ENCODE measurements at regions not wholly inside any gene's neighbourhood (a gene's known extent, or its start where the extent isn't known, plus 50 kb on each side); places are given as distances from the start of the nearest gene placed in this dataset.

- Histone ChIP-seq H3K9me3 (ENCODE audit: control insufficient read depth in 2 of 3, insufficient read depth in 1 of 3, low read length in 3 of 3) (no peaks in the 10 kb centered on the region), H3K36me3 (ENCODE audit: control insufficient read depth in 2 of 3, insufficient read depth in 3 of 3, low read length in 3 of 3) (no peaks in the 10 kb centered on the region), H3K9ac (ENCODE audit: low read length in 3 of 3) (no peak overlapping the region), H3K27ac (ENCODE audit: low read depth in 2 of 2, low read length in 2 of 2) (no peak overlapping the region), H3K27me3 (ENCODE audit: control insufficient read depth, insufficient read depth, low read length) (no peaks in the 10 kb centered on the region), H3K4me1 (ENCODE audit: control insufficient read depth in 2 of 3, insufficient read depth in 2 of 3, low read depth in 1 of 3, low read length in 3 of 3) (no peaks in the 10 kb centered on the region), H3K4me3 (ENCODE audit: low read length in 3 of 3) (no peak overlapping the region)
- FAIRE-seq (no peak), DNase-seq (no peak)
- TF ChIP-seq CTCF (IDR thresholded peaks at IDR 0.05; ENCODE audit: borderline replicate concordance, extremely low read depth, insufficient read depth): no peak
- intact Hi-C loops (cut with DNase I): no loop called here
Observed at GRCh38 chr11:80066291-80066690, 625.5 kb upstream of the TENM4 start.

- no peak for TF ChIP-seq CTCF (IDR thresholded peaks at IDR 0.05; ENCODE audit: borderline replicate concordance, extremely low read depth, insufficient read depth)
- H3K27me3 ChIP-seq (ENCODE audit: control insufficient read depth, insufficient read depth, low read length): no peaks in the 10 kb centered on the region
- DNase-seq (no peak), FAIRE-seq (no peak)
- no peak overlapping the region for H3K4me3 ChIP-seq (ENCODE audit: low read length in 3 of 3)
- no peaks in the 10 kb centered on the region for H3K4me1 ChIP-seq (ENCODE audit: control insufficient read depth in 2 of 3, insufficient read depth in 2 of 3, low read depth in 1 of 3, low read length in 3 of 3)
- H3K9ac ChIP-seq (ENCODE audit: low read length in 3 of 3): no peak overlapping the region
- intact Hi-C loops (cut with DNase I): no loop called here
- no peak overlapping the region for H3K27ac ChIP-seq (ENCODE audit: low read depth in 2 of 2, low read length in 2 of 2)
- no peaks in the 10 kb centered on the region for H3K9me3 ChIP-seq (ENCODE audit: control insufficient read depth in 2 of 3, insufficient read depth in 1 of 3, low read length in 3 of 3)
- no peaks in the 10 kb centered on the region for H3K36me3 ChIP-seq (ENCODE audit: control insufficient read depth in 2 of 3, insufficient read depth in 3 of 3, low read length in 3 of 3)
Observed at GRCh38 chr11:80065086-80065485, 624.3 kb upstream of the TENM4 start.

GRCh38 chr11:80061056-80061455, 620.2 kb upstream of the TENM4 start:
- intact Hi-C loops (cut with DNase I): no loop called here
- Histone ChIP-seq H3K9me3 (ENCODE audit: control insufficient read depth in 2 of 3, insufficient read depth in 1 of 3, low read length in 3 of 3) (no peaks in the 10 kb centered on the region), H3K9ac (ENCODE audit: low read length in 3 of 3) (no peak overlapping the region), H3K27me3 (ENCODE audit: control insufficient read depth, insufficient read depth, low read length) (no peaks in the 10 kb centered on the region), H3K27ac (ENCODE audit: low read depth in 2 of 2, low read length in 2 of 2) (no peak overlapping the region), H3K4me1 (ENCODE audit: control insufficient read depth in 2 of 3, insufficient read depth in 2 of 3, low read depth in 1 of 3, low read length in 3 of 3) (no peaks in the 10 kb centered on the region), H3K4me3 (ENCODE audit: low read length in 3 of 3) (no peak overlapping the region), H3K36me3 (ENCODE audit: control insufficient read depth in 2 of 3, insufficient read depth in 3 of 3, low read length in 3 of 3) (no peaks in the 10 kb centered on the region)
- no peak for TF ChIP-seq CTCF (IDR thresholded peaks at IDR 0.05; ENCODE audit: borderline replicate concordance, extremely low read depth, insufficient read depth)
- DNase-seq (peak in 1 of 5 donors; percentile 43), FAIRE-seq (no peak)

GRCh38 chr11:80054582-80055165, 613.8 kb upstream of the TENM4 start:
- Histone ChIP-seq H3K36me3 (ENCODE audit: control insufficient read depth in 2 of 3, insufficient read depth in 3 of 3, low read length in 3 of 3) (no peaks in the 10 kb centered on the region), H3K4me3 (ENCODE audit: low read length in 3 of 3) (no peak overlapping the region), H3K9ac (ENCODE audit: low read length in 3 of 3) (no peak overlapping the region), H3K27ac (ENCODE audit: low read depth in 2 of 2, low read length in 2 of 2) (no peak overlapping the region), H3K9me3 (ENCODE audit: control insufficient read depth in 2 of 3, insufficient read depth in 1 of 3, low read length in 3 of 3) (no peaks in the 10 kb centered on the region), H3K4me1 (ENCODE audit: control insufficient read depth in 2 of 3, insufficient read depth in 2 of 3, low read depth in 1 of 3, low read length in 3 of 3) (no peaks in the 10 kb centered on the region), H3K27me3 (ENCODE audit: control insufficient read depth, insufficient read depth, low read length) (no peaks in the 10 kb centered on the region)
- TF ChIP-seq CTCF (IDR thresholded peaks at IDR 0.05; ENCODE audit: borderline replicate concordance, extremely low read depth, insufficient read depth): no peak
- intact Hi-C loops (cut with DNase I): no loop called here
- no peak for FAIRE-seq
- DNase-seq: no peak
